OCI-LY7 (cell line): ENCODE measurements at regions not wholly inside any gene's neighbourhood (a gene's known extent, or its start where the extent isn't known, plus 50 kb on each side); places are given as distances from the start of the nearest gene placed in this dataset.

Source experiments
- CTCF ChIP-seq: fragments of 200-600 bp; sonication (generic); conservative IDR thresholded peaks from 2 replicates; pipeline ENCODE4 v1.5.1; 2014; ENCODE audit warnings: mild to moderate bottlenecking, antibody characterized with exemption, low read length, moderate library complexity, mixed read lengths
- EZH2phosphoT487 ChIP-seq: fragments of 200-600 bp; sonication (generic); IDR thresholded peaks from 2 replicates; pipeline ENCODE4 v1.6.1; 2018; ENCODE audit warnings: low read depth, borderline replicate concordance, mild to moderate bottlenecking, mixed run types, antibody characterized with exemption, low read length, moderate library complexity, mixed read lengths

GRCh38 chr13:99729745-99730144, 228.5 kb downstream of the TM9SF2 start:
- TF ChIP-seq CTCF (no peak), EZH2phosphoT487 (no peak)
